ENCODE measurements at regions not wholly inside any gene's neighbourhood (a gene's known extent, or its start where the extent isn't known, plus 50 kb on each side); places are given as distances from the start of the nearest gene placed in this dataset.

DNA sequence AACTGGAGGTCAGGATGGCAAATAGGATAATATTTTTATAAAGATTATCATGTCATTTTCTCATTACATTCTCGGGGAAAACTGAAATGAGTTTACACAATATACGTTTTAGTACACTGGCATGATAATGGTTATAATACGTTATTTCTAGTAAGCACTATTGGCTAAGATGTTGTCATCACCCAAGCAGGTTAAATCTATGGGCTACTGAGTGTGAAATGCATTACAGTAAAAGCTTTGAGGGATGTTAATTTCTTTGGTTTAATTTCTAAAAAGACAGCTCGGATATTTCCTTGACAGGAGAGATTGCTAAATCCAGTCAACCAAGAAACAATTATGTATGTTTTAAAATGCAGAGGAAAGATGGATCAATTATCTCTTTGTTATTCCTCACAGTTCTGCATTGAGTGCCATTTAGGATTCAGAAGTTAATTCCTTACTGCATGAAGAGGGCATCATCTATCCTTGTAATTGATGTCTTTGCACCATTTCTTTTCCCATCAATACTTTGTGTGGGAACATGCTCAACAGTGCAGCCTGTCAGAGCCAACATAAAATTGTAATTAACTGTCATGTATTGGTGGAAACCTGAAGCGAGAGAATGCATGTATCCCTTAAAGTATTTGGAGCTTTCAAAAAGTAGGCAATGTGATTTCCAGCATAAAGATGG is 222.4 kb upstream of the ZP4 start:
- Histone ChIP-seq H3K27ac (ENCODE audit: low read length) (no peak overlapping the region), H3K9me2 (replicated peaks; ENCODE audit: insufficient read depth, low read length) (no peaks in the 10 kb centered on the region), H2AFZ (ENCODE audit: low read length) (no peak overlapping the region), H3K4me1 (ENCODE audit: low read length) (no peaks in the 10 kb centered on the region), H4K20me1 (ENCODE audit: insufficient read depth, low read length) (no peaks in the 10 kb centered on the region), H3K27me3 (replicated peaks; ENCODE audit: insufficient read depth, low read length) (no peaks in the 10 kb centered on the region), H3F3A (ENCODE audit: insufficient read depth, low read length) (no peaks in the 10 kb centered on the region), H3K9me3 (replicated peaks; ENCODE audit: insufficient read depth, low read length) (no peaks in the 10 kb centered on the region), H3K4me2 (ENCODE audit: low read depth, low read length) (no peak overlapping the region), H3K4me3 (ENCODE audit: low read length) (no peak overlapping the region), H3K36me3 (replicated peaks; ENCODE audit: insufficient read depth, low read length) (no peaks in the 10 kb centered on the region), H3K79me2 (ENCODE audit: low read length) (no peaks in the 10 kb centered on the region), H3K9ac (ENCODE audit: low read length) (no peak overlapping the region)
- TF ChIP-seq EZH2phosphoT487 (IDR thresholded peaks at IDR 0.05; ENCODE audit: low read length), result no peak
- TF ChIP-seq, protein P1, sequence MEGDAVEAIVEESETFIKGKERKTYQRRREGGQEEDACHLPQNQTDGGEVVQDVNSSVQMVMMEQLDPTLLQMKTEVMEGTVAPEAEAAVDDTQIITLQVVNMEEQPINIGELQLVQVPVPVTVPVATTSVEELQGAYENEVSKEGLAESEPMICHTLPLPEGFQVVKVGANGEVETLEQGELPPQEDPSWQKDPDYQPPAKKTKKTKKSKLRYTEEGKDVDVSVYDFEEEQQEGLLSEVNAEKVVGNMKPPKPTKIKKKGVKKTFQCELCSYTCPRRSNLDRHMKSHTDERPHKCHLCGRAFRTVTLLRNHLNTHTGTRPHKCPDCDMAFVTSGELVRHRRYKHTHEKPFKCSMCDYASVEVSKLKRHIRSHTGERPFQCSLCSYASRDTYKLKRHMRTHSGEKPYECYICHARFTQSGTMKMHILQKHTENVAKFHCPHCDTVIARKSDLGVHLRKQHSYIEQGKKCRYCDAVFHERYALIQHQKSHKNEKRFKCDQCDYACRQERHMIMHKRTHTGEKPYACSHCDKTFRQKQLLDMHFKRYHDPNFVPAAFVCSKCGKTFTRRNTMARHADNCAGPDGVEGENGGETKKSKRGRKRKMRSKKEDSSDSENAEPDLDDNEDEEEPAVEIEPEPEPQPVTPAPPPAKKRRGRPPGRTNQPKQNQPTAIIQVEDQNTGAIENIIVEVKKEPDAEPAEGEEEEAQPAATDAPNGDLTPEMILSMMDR (IDR thresholded peaks at IDR 0.05; ENCODE audit: low read length), result no peak
- no peak for DNase-seq

DNA sequence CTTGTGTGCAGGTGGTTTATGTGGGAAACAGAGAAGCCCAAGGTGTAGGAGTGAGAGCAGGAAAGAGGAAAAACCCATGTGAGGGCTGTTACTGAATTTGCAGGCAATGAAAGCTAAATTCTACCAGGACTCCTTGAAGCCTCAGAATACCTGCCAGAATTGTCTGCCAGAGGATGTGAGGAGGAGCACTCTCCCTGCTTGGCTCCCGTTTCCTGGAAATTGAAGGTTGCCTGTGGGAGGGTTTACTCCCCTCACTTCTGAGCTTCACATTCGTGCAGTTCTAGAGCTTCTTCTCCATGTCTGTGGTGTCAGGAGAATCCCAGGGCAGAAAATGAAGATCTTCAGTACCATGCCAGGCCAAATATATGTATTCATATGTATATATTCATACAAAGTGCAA is 220.8 kb upstream of the ZP4 start:
- no peaks in the 10 kb centered on the region for H3K9me2 ChIP-seq (replicated peaks; ENCODE audit: insufficient read depth, low read length)
- TF ChIP-seq EZH2 (optimal IDR thresholded peaks at IDR 0.05; ENCODE audit: low read depth, low read length), result no peak
- TF ChIP-seq, protein P1 (IDR thresholded peaks at IDR 0.05; ENCODE audit: low read length), result no peak
- TF ChIP-seq EZH2phosphoT487 (IDR thresholded peaks at IDR 0.05; ENCODE audit: low read length), result no peak
- no peak for DNase-seq
- no peaks in the 10 kb centered on the region for H4K20me1 ChIP-seq (ENCODE audit: insufficient read depth, low read length)
- H3K27me3 ChIP-seq (replicated peaks; ENCODE audit: insufficient read depth, low read length), result no peaks in the 10 kb centered on the region
- no peak overlapping the region for H3K27ac ChIP-seq (ENCODE audit: low read length)
- H3K79me2 ChIP-seq (ENCODE audit: low read length), result no peaks in the 10 kb centered on the region
- no peak overlapping the region for H3K9ac ChIP-seq (ENCODE audit: low read length)
- H3K4me2 ChIP-seq (ENCODE audit: low read depth, low read length), result no peak overlapping the region
- no peaks in the 10 kb centered on the region for H3K9me3 ChIP-seq (replicated peaks; ENCODE audit: insufficient read depth, low read length)
- H3K36me3 ChIP-seq (replicated peaks; ENCODE audit: insufficient read depth, low read length), result no peaks in the 10 kb centered on the region
- no peak overlapping the region for H2AFZ ChIP-seq (ENCODE audit: low read length)
- H3F3A ChIP-seq (ENCODE audit: insufficient read depth, low read length), result no peaks in the 10 kb centered on the region
- no peak overlapping the region for H3K4me3 ChIP-seq (ENCODE audit: low read length)
- no peaks in the 10 kb centered on the region for H3K4me1 ChIP-seq (ENCODE audit: low read length)

DNA sequence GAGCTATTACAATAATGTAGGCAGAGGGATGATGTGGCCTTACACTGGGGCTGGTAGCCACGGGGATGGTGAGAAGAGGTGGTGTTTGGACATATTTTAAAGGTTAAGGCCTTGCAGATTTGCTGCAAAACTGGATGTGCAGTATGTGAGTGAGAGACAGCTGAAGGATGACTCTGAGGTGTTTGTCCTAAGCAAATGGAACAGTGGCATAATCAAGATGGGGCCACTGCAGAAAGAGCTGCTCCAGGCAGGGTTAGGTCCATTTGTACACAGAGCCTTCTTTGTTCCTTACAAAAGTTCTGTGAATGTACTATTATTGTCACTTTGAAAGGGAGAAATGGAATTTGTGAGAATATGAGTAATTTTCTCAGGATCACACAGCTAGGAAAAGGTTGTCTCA is 220.4 kb upstream of the ZP4 start:
- DNase-seq, result no peak
- H3K9ac ChIP-seq (ENCODE audit: low read length), result no peak overlapping the region
- H4K20me1 ChIP-seq (ENCODE audit: insufficient read depth, low read length), result no peaks in the 10 kb centered on the region
- H3K27me3 ChIP-seq (replicated peaks; ENCODE audit: insufficient read depth, low read length), result no peaks in the 10 kb centered on the region
- no peaks in the 10 kb centered on the region for H3K9me3 ChIP-seq (replicated peaks; ENCODE audit: insufficient read depth, low read length)
- no peaks in the 10 kb centered on the region for H3K79me2 ChIP-seq (ENCODE audit: low read length)
- TF ChIP-seq, protein P1 (IDR thresholded peaks at IDR 0.05; ENCODE audit: low read length), result no peak
- TF ChIP-seq EZH2phosphoT487 (IDR thresholded peaks at IDR 0.05; ENCODE audit: low read length) (no peak), EZH2 (optimal IDR thresholded peaks at IDR 0.05; ENCODE audit: low read depth, low read length) (no peak)
- H2AFZ ChIP-seq (ENCODE audit: low read length), result no peak overlapping the region
- H3K4me3 ChIP-seq (ENCODE audit: low read length), result no peak overlapping the region
- no peak overlapping the region for H3K27ac ChIP-seq (ENCODE audit: low read length)
- H3K4me2 ChIP-seq (ENCODE audit: low read depth, low read length), result no peak overlapping the region
- H3K4me1 ChIP-seq (ENCODE audit: low read length), result no peaks in the 10 kb centered on the region
- no peaks in the 10 kb centered on the region for H3F3A ChIP-seq (ENCODE audit: insufficient read depth, low read length)
- H3K9me2 ChIP-seq (replicated peaks; ENCODE audit: insufficient read depth, low read length), result no peaks in the 10 kb centered on the region
- H3K36me3 ChIP-seq (replicated peaks; ENCODE audit: insufficient read depth, low read length), result no peaks in the 10 kb centered on the region

Data from MM.1S (cell line).